ENCODE measurements at regions not wholly inside any gene's neighbourhood (a gene's known extent, or its start where the extent isn't known, plus 50 kb on each side); places are given as distances from the start of the nearest gene placed in this dataset.
"Not testable (repeated sequence)": the region's sequence is repeated elsewhere in the genome, so short reads cannot be mapped to it uniquely, and the experiment has no call there.

DNA sequence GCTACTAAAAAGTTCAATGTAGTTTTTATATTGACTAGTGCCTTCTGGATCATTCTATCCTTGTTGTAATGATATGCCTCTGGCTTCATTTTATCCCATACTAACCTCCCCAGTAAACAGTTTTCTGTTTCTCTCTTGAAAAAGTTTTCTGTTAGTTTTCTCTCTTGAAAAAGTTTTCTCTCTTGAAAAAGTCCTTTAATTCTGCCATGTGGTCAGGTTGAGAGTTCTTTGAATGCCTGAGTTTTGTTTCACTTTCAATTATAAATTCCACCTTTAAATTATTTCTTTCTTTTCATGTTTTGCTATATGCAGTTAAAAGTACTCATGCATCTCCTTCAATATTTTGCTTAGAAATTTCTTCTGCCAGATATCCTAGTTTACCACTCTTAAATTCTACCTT lies 1139.6 kb downstream of the STPG2 start:
- DNase-seq, result peak; percentile 46

DNA sequence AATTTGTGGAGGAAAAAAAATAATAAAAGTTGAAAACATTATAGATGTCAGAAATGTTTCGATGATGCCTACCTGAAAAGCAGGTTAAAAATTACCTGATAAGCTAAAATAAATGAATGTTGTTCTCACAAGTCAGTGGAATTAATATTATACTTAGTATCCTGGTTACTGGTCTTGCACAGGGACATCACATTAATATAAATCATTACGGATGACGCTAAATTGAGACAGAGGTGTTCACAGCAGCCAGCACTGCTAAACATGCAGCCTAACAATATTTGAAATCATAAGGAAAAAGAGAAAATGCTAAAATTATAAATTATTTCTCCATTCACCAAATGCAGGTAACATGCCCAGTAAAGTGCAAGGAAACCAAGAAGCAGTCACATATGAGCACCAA lies 1130.0 kb downstream of the STPG2 start:
- no peak for DNase-seq

DNA sequence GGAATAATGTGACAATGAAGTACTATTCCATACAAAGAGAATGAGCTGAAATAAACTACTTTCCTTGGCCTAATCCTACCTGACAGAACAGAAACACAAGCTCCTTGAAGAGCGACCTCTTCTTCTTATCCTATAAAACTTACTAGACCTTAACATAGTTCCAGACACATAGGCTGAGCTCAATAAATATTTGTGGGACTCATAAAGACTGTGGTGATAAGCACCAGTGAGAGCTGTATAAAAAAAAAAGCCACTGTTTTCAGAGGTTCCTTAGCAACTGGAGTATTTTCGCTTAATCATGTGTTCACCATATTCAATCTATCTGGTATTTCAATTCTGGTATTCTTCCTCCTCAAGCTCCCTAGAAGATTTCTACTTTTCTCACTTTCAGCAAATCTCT lies 1129.6 kb downstream of the STPG2 start:
- peak; percentile 42 for DNase-seq

DNA sequence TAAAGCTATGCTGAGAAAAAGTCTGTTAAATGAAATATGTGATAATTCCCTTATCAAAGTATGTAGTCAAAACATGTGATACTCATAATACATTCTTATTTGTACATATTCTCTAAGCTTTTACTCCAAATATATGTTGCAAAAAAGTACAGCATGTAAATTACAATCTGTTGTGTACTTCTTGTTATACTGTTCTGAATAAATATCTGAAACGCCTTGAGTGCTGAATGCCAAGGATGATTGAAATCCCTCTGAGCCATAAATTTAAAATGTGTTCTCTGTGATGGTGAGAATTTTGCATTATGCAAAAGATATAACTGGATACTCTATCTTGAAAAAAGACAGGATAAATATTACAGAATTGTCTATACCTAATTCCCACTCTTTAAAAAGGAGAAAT lies 1128.0 kb downstream of the STPG2 start:
- no peak for DNase-seq

DNA sequence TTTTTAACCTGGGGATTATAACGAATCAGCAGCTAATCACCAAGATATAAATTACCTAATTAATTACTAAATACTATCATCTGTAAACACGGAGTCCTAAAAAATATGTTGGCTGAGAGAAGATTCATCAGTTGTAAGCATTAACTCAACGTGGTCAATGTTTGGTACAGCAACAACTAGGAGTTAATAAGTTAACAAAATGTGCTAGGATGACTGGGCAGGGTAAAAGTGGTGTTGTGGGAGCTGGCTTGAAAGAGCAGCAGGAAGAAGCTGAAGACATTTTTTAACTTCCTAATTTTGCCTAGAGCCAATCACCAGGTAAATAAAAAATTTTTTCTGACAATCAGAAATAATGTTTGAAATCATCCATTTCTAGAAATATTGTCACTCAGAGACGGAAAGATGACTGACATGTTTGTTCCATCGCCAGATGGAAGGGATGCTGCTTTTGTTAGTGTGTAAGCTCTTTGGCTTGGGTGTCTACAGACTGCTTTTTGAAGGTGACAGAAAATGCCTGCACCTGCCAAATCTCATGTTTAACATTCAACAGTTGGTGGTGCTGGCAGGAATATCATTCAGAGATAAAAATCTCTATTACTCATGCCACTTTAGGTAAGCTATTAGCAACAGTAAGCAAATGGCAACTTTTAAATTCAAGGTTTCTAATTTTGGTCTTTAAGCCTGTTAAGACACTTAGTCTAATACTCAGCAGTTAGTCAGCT lies 1126.9 kb downstream of the STPG2 start:
- DNase-seq, result no peak

DNA sequence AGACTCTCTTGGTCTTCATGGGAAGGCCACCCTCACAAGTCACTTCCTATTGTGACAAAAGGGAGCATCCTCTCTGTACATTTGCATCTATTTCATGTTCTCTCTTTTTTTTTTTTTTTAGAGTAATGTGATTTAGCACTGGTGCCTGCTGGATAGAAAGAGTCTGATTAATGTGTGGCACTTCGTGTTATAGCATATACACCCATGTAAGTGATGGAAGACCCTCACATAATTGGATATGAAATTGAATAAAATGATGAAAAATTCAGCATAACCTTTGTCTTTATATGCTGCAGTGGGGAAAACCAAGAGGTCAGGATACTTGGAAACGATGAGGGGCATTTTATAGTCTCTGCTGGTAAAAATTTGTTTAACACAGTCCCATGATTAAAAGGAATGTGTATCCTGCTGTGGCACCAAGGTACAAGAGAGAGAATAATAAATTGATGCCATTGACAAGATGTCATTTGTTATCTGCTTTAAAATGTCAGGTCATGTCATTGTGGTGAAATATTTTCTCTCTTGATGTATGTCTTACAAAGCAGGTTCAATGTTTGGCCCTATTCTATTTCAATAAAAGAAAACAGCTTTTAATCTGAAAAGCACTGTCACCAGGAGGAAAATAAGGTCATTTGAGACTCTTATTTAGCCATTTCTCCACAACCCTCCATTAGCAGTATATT lies 1115.4 kb downstream of the STPG2 start:
- no peak for DNase-seq

DNA sequence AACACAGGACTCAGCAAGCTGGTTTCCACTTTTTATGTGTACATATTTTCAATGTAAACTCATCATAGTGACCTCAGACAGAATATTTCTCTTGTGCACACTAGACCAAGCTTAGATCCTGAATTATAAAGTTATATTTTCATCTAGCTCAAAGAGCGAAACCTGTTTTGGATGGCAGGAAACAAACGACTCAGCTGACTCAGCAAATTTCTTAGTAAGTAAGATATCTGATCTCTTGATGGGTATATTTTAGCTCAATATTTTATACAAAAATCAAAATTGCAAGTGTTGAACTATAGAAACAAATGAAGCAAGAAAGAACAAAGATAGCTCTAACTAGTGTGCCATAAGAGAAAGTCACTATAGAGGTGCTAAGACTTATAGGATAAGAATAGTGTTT lies 1114.5 kb downstream of the STPG2 start:
- peak; percentile 6 for DNase-seq

DNA sequence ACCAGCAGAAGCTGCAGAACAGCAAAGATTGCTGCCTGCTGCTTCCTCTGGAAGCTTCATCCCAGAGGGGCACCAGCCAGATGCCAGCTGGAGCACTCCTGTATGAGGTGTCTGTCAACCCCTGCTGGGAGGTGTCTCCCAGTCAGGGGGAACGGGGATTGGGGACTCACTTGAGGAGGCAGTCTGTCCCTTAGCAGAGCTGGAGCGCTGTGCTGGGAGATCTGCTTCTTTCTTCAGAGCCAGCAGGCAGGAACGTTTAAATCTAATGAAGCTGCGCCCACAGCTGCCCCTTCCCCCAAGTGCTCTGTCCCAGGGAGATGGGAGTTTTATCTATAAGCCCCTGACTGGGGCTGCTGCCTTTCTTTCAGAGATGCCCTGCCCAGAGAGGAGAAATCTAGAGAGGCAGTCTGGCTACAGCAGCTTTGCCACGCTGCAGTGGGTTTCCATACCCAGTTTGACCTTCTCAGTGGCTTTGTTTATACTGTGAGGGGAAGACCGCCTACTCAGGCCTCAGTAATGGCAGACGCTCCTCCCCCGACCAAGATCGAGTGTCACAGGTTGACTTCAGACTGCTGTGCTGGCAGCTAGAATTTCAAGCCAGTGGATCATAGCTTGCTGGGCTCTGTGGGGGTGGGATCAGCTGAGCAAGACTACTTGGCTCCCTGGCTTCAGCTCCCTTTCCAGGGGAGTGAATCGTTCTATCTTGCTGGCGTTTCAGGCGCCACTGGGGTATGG lies 1105.7 kb downstream of the STPG2 start:
- not testable (repeated sequence) for DNase-seq

DNA sequence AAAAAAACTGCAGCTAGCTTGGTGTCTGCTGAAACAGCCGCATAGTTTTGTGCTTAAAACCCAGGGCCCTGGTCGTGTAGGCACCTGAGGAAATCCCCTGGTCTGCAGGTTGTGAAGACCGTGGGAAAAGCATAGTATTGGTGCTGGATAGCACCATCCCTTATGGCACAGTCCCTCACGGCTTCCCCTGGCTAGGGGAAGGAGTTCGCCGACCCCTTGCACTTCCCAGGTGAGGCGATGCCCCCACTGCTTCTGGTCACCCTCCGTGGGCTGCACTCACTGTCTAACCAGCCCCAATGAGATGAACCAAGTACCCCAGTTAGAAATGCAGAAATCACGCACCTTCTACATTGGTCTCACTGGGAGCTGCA lies 1105.1 kb downstream of the STPG2 start:
- DNase-seq, result no peak

DNA sequence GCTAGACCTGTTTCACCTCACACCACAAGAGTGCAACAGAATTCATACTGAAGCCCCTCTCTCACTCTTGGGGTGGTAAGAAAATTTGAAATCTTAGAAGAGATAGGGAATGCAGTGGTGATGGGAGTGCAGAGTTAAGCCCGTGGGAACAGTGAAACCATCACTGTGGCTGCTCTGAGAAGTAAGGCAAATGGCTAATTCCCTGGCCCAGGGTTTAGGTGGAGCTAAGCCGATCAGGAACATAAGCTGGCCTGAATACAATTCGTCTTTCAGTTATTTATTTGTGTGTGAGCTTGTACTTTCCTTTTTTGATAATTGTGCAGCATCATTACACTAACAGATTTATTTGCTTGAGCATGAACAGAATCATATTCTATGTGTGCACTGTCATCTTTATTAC lies 1070.6 kb downstream of the STPG2 start:
- DNase-seq, result no peak

DNA sequence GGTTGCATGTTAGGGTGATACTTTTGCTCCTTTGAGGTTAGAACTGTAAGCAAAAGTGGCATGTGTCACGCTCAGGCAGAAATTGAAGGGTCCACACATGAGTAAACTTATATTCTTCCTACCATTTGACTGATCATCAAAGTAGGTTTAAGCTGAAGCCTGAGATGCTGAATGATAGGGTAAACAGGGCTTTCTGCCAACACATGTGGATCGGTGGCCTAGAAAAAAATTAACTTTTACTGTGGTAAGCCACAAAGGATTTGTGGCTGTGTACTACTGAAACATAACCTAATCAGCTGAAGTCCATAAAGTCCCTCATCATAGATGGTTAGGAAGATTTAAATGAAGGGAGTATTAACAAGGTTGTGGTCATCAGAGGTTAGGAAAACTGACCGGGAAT lies 1070.1 kb downstream of the STPG2 start:
- DNase-seq, result peak; percentile 83

DNA sequence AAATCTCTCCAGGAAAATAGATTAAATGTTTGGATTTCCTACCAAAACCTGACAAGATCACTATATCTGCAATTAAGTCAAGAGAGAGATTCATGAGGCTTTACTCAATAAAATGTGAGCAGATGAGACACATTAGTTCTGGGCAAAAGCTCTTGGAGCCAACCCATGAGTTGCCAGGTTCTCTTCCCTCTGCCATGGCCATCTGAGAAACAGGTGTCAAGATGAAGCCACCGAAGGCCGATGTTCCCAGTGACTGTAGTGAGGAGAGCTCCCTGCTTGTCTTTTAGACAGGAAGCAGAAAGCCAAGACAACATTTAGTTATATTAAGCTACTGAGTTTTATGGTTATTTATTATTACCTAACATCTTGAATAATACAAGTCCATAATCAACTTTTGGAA lies 1068.7 kb downstream of the STPG2 start:
- DNase-seq, result no peak

DNA sequence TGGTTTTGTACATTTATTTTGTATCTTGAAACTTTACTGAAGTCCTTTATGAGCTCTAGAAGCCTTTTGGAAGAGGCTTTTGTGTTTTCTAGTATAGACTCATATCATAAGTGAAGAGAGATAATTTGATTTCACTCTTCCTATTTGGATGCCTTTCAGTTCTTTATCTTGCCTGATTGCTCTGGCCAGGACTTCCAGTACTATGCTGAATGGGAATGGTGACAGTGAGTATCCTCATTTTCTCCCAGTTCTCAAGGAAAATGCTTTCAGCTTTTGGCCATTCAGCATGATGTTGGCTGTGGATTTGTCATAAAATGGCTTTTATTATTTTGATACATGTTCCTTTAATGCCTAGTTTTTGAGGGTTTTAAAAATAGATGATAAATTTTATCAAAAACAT lies 1061.3 kb downstream of the STPG2 start:
- no peak for DNase-seq

DNA sequence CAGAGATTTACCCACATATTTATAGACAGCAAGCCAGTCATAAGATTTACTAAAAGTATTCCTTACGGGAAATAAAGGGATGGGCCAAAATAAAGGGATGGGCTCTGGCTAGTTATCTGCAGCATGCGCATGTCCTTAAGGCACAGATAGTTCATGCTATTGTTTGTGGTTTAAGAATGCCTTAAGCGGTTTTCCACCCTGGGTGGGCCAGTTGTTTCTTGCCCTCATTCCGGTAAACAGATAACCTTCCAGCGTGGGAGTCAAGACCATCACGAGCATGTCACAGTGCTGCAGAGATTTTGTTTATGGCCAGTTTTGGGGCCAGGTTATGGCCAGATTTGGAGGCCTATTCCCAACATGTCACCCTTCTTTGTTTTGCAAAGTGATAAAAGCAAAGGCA lies 1046.2 kb downstream of the STPG2 start:
- DNase-seq, result not testable (repeated sequence)

DNA sequence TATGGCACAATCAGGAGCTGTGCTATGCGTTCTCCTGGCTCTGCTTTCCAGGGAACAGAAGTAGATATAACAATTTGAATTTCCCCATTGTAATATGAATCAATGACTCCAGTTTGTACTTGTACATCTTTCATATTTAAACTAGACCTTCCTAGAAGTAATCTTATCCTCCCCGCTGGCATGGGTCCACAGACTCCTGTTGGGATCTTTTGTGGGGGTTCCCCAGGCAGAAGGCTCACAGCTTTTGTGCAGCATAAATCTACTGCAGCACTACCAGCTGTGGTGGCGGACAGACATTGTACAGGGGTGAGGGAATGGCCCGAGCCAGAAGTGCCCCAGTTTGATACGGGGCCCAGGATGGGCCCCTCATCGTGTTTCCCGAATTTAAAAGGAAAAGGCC lies 1042.1 kb downstream of the STPG2 start:
- not testable (repeated sequence) for DNase-seq

DNA sequence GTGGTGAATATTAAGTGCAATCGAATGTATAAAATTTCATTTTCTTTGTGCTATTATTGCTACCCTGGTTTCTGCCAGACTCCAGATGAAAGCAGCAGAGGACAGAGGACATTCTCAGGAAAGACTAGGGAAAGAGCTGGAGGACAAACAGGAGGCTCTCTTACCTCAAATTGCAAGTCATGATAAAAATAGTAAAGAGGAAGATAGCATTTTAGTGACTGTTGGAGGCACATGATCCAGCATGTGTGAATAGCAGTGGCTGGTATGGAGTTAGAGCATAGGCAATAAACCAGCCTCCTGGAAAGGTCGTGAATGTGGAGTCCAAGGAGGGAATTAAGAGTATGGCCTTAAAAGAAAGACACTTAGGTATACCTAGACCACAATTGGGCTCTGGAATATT lies 1040.0 kb downstream of the STPG2 start:
- peak; percentile 74 for DNase-seq

DNA sequence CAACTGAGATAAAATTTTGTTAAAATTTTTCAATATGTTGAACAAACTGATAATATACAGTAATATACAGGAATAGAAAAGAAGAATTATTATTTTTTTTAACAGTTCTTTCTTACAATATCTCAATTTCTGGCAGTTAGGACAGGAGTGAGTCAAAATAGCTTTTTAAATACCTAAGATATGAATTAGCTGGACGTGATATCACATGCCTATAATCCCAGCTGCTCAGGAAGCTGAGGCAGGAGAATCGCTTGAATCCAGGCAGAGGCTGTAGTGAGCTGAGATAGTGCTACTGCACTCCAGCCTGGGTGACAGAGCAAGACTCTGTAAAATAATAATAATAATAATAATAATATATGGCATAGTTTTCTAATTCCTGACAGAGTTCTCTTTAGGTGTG lies 1039.3 kb downstream of the STPG2 start:
- DNase-seq, result no peak

DNA sequence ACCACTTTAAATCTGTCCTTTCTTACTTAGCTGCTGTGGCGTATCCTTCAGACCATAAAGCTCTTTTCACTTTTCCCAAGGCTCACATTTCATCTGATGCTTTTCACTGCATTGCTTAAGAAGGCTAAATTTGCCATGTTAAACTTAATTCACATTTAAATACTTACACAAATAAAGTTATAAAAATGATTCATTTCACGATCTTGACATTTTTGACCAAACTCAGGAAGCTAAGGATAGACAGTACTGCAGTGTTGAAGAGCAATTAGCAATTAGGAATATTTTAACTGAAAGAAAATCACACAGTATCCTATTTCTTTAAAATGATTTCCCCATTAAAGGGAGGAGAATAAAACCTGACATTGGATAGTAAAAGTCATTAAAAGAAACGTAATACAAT lies 1038.6 kb downstream of the STPG2 start:
- DNase-seq, result no peak

DNA sequence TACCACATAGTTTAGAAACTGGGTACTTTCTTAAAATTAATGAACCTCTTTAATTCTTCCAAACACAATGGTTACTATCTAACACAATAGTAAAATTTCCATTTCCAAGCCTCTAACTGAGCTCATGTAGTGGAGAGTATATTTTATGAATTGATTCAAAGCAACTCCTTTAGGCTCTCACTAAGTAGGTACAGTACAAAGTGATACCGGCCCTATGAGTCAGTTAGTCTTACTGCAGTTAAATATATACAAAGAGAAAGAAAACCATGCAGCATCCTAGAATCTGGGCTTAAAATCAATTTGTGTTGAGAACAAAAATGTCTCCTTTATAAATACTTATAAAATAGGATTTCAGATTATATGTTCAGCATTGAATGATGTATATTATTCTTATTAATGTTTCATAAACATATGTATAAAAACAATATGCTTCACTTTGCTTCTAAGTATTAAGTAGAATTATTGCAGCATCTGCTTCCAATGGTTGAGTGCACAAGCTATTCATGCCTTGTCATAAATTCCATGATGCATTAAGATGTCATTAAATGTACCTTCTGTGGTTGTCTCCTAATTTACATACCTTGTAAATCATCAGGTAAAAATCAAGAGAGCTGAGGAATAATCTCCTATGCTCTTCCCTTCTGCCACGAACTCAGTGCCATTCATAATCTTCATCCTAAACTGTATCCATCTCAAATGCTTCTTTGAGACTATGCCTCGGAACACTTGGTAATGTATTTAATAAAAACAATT lies 1037.8 kb downstream of the STPG2 start:
- DNase-seq, result no peak

DNA sequence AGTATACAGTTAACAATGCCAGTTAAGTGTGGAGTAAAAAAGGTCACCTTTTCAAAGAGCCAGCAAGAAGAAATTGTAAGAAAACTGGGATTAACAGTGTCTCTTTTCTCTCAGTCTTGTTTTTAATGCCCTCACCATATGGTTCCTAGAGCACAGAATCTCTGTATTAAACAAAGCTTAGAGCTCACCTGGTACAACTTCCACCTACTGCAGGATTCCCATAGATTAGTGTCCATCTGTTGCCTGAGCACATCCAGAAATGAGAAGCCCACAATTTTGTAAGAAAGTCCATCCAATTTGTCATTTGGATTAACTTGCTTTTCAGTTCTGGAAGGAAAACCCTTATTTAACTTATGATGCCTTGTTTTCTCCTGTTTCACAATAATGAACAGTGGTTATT lies 1037.1 kb downstream of the STPG2 start:
- DNase-seq, result no peak

DNA sequence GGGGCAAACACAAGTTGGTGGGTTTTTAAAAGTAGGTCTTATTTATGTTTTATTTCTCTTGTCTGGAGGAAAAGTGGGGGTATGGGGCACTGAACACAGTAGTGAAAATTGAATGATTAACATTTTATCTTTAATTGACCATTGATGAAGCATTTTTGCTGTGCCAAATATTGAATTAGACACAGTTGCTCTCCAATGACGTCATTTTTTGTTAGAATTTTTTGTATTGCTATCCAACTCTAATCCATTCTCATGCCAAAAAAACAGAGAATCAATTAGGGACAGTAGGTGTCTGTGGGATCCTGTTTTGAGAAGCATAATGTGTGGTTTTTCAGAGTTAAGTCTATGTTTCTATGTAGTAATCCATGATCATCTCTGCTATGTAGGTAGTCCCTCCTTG lies 1032.8 kb downstream of the STPG2 start:
- no peak for DNase-seq

DNA sequence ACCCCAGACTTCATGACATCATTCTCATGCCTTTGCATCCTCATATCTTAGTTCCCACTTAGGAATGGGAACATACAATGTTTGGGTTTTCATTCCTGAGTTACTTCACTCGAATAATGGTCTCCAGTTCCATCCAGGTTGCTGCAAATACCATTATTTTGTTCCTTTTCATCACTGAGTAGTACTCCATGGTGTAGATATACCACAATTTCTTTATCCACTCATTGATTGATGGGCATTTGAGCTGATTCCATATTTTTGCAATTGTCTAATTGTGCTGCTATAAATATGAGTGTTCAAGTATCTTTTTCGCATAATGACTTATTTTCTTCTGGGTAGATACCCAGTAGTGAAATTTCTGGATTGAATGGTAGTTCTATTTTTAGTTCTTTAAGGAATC lies 1026.8 kb downstream of the STPG2 start:
- no peak for DNase-seq

DNA sequence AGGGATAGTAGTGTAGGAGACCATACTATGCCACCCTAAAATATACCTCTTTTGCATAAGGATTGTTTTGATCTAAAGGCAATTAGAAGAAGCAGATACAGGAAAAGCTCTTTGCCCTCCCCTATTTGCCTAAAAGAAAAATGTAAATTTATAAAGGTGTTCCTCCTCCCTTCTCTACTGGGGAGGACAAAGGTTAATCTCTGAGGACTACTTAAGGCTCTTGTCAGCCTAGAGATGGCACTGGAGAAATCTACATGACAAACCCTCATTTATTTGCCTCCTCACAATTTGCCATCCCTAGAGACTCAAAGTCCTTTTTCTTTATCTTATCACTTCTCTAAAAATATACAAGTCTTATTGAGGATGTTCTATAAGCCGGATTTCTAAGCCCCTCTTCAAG lies 1021.8 kb downstream of the STPG2 start:
- no peak for DNase-seq

DNA sequence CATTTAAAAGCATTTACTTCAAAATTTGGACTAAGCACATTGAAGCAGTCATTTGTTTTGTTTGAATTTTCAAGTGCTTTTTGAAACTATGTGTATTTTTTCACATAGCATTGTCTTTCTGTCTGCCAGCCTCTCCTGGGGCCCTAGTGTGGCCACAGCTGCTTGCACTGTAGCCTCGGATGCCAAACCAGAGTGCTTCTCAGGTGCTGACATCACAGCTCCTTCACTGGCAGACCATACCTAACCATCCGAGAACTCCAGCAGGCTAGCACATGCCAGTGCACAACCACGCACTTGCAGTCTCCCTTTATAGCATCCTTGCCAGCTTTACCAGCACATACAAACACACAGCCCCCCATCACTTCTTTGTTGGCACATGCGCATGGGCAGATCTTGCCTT lies 1019.7 kb downstream of the STPG2 start:
- no peak for DNase-seq

Data from OCI-M1 (cell line).